ENCODE measurements at regions not wholly inside any gene's neighbourhood (a gene's known extent, or its start where the extent isn't known, plus 50 kb on each side); places are given as distances from the start of the nearest gene placed in this dataset.

- H3K4me1 ChIP-seq (ENCODE audit: insufficient read depth, low read length, poor library complexity, severe bottlenecking) = no peaks in the 10 kb centered on the region
- no peaks in the 10 kb centered on the region for H3K27me3 ChIP-seq (replicated peaks; ENCODE audit: insufficient read depth, low read depth, low read length, poor library complexity)
- DNase-seq (ENCODE audit: low spot score) = no peak
- BruUV-seq (replicated peaks) = no TSS peak
- no peak overlapping the region for H3K4me3 ChIP-seq (ENCODE audit: low read depth, low read length, poor library complexity, severe bottlenecking)
- ChIA-PET POLR2A (ENCODE audit: low non-redundant PET) (no interaction called here), CTCF (no interaction called here)
- no peaks in the 10 kb centered on the region for H3K36me3 ChIP-seq (ENCODE audit: insufficient read depth, low read length, poor library complexity, severe bottlenecking)
- no peak for TF ChIP-seq EZH2 (IDR thresholded peaks at IDR 0.05; ENCODE audit: borderline replicate concordance, low read depth, low read length, poor library complexity, severe bottlenecking)
- TF ChIP-seq, protein P1, sequence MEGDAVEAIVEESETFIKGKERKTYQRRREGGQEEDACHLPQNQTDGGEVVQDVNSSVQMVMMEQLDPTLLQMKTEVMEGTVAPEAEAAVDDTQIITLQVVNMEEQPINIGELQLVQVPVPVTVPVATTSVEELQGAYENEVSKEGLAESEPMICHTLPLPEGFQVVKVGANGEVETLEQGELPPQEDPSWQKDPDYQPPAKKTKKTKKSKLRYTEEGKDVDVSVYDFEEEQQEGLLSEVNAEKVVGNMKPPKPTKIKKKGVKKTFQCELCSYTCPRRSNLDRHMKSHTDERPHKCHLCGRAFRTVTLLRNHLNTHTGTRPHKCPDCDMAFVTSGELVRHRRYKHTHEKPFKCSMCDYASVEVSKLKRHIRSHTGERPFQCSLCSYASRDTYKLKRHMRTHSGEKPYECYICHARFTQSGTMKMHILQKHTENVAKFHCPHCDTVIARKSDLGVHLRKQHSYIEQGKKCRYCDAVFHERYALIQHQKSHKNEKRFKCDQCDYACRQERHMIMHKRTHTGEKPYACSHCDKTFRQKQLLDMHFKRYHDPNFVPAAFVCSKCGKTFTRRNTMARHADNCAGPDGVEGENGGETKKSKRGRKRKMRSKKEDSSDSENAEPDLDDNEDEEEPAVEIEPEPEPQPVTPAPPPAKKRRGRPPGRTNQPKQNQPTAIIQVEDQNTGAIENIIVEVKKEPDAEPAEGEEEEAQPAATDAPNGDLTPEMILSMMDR (conservative IDR thresholded peaks at IDR 0.05; ENCODE audit: low read depth, low read length) = no peak
- H3K9me3 ChIP-seq (ENCODE audit: low read depth, low read length, poor library complexity, severe bottlenecking) = no peaks in the 10 kb centered on the region
- H3K27ac ChIP-seq (ENCODE audit: low read depth, low read length, poor library complexity, severe bottlenecking) = no peak overlapping the region
- intact Hi-C loops (cut with micrococcal nuclease; ENCODE audit: unreplicated experiment) = no loop called here
Measured at GRCh38 chr2:106983305-106983704, 97.3 kb upstream of the ST6GAL2 start.

DNA sequence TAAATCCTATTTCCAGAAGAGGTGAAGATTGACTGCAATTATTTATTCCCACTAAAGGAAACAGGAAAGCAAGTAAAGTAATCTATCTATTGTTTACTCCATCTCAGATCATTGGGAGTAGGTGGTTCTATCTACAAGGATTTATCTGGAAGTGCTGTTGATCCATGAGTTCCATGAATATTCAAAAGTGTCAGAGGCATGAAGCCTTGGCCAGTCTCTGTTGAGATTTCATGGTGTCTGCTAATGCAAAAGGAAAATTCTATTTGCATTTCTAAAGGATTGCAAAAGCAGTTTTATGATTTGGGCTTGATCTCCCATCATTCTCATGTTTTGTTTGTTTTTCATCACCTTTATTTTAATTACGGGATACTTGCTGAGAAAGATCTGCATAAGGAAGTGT lies 102.4 kb upstream of the ST6GAL2 start:
- Histone ChIP-seq H3K9me3 (ENCODE audit: low read depth, low read length, poor library complexity, severe bottlenecking) (no peaks in the 10 kb centered on the region), H3K4me1 (ENCODE audit: insufficient read depth, low read length, poor library complexity, severe bottlenecking) (no peaks in the 10 kb centered on the region), H3K4me3 (ENCODE audit: low read depth, low read length, poor library complexity, severe bottlenecking) (no peak overlapping the region), H3K36me3 (ENCODE audit: insufficient read depth, low read length, poor library complexity, severe bottlenecking) (no peaks in the 10 kb centered on the region), H3K27me3 (replicated peaks; ENCODE audit: insufficient read depth, low read depth, low read length, poor library complexity) (no peaks in the 10 kb centered on the region), H3K27ac (ENCODE audit: low read depth, low read length, poor library complexity, severe bottlenecking) (no peak overlapping the region)
- TF ChIP-seq, protein P1 (conservative IDR thresholded peaks at IDR 0.05; ENCODE audit: low read depth, low read length) = no peak
- no peak for TF ChIP-seq EZH2 (IDR thresholded peaks at IDR 0.05; ENCODE audit: borderline replicate concordance, low read depth, low read length, poor library complexity, severe bottlenecking)
- BruUV-seq (replicated peaks) = no TSS peak
- ChIA-PET POLR2A (ENCODE audit: low non-redundant PET) (no interaction called here), CTCF (no interaction called here)
- DNase-seq (ENCODE audit: low spot score) = no peak
- intact Hi-C loops (cut with micrococcal nuclease; ENCODE audit: unreplicated experiment) = no loop called here

- DNase-seq (ENCODE audit: low spot score) = no peak
- Histone ChIP-seq H3K27ac (ENCODE audit: low read depth, low read length, poor library complexity, severe bottlenecking) (no peak overlapping the region), H3K9me3 (ENCODE audit: low read depth, low read length, poor library complexity, severe bottlenecking) (no peaks in the 10 kb centered on the region), H3K4me3 (ENCODE audit: low read depth, low read length, poor library complexity, severe bottlenecking) (no peak overlapping the region), H3K4me1 (ENCODE audit: insufficient read depth, low read length, poor library complexity, severe bottlenecking) (no peaks in the 10 kb centered on the region), H3K27me3 (replicated peaks; ENCODE audit: insufficient read depth, low read depth, low read length, poor library complexity) (no peaks in the 10 kb centered on the region), H3K36me3 (ENCODE audit: insufficient read depth, low read length, poor library complexity, severe bottlenecking) (no peaks in the 10 kb centered on the region)
- no TSS peak for BruUV-seq (replicated peaks)
- TF ChIP-seq, protein P1 (conservative IDR thresholded peaks at IDR 0.05; ENCODE audit: low read depth, low read length) = no peak
- no peak for TF ChIP-seq EZH2 (IDR thresholded peaks at IDR 0.05; ENCODE audit: borderline replicate concordance, low read depth, low read length, poor library complexity, severe bottlenecking)
- intact Hi-C loops (cut with micrococcal nuclease; ENCODE audit: unreplicated experiment) = no loop called here
- CTCF ChIA-PET = no interaction called here
- POLR2A ChIA-PET (ENCODE audit: low non-redundant PET) = no interaction called here
Measured at GRCh38 chr2:106990297-106990696, 104.3 kb upstream of the ST6GAL2 start.

Data from A673 (cell line).